Hepatocyte (in vitro differentiated cells): ENCODE measurements at regions not wholly inside any gene's neighbourhood (a gene's known extent, or its start where the extent isn't known, plus 50 kb on each side); places are given as distances from the start of the nearest gene placed in this dataset.

Experiments used
- DNase-seq: peaks from one replicate; pipeline ENCODE4 v3.0.0-alpha.2; 2016; ENCODE audit warnings: low spot score
- H2AFZ ChIP-seq: fragments of 200-600 bp; sonication (generic); 2 replicates; pipeline ENCODE4 v1.6.0; 2016; ENCODE audit warnings: antibody characterized with exemption, mild to moderate bottlenecking
- H3K27ac ChIP-seq: fragments of 200-600 bp; sonication (generic); 2 replicates; pipeline ENCODE4 v1.5.1; 2016; ENCODE audit warnings: mild to moderate bottlenecking
- H3K27me3 ChIP-seq: fragments of 200-600 bp; sonication (generic); 2 replicates; pipeline ENCODE4 v1.6.1; 2016
- H3K36me3 ChIP-seq: fragments of 200-600 bp; sonication (generic); replicated peaks from 2 replicates; pipeline ENCODE4 v1.5.1; 2016; ENCODE audit warnings: low read depth; ENCODE audit not compliant: insufficient read depth
- H3K4me1 ChIP-seq: fragments of 200-600 bp; sonication (generic); 2 replicates; pipeline ENCODE4 v1.5.1; 2016; ENCODE audit warnings: mild to moderate bottlenecking, moderate library complexity; ENCODE audit not compliant: insufficient read depth
- H3K4me2 ChIP-seq: fragments of 200-600 bp; sonication (generic); 2 replicates; pipeline ENCODE4 v1.6.0; 2016
- H3K4me3 ChIP-seq: fragments of 200-600 bp; sonication (generic); 2 replicates; pipeline ENCODE4 v1.5.1; 2016; ENCODE audit warnings: mild to moderate bottlenecking
- H3K79me2 ChIP-seq: fragments of 200-600 bp; sonication (generic); 2 replicates; pipeline ENCODE4 v1.6.0; 2017; ENCODE audit warnings: mild to moderate bottlenecking
- H3K9me2 ChIP-seq: fragments of 200-600 bp; sonication (generic); replicated peaks from 2 replicates; pipeline ENCODE4 v1.6.0; 2017; ENCODE audit warnings: mild to moderate bottlenecking; ENCODE audit not compliant: insufficient read depth
- H3K9me3 ChIP-seq: fragments of 200-600 bp; sonication (generic); 2 replicates; pipeline ENCODE4 v1.5.1; 2016; ENCODE audit warnings: low read depth, mild to moderate bottlenecking
- H4K20me1 ChIP-seq: fragments of 200-600 bp; sonication (generic); 2 replicates; pipeline ENCODE4 v1.6.0; 2016; ENCODE audit warnings: mild to moderate bottlenecking; ENCODE audit not compliant: insufficient read depth, poor library complexity, severe bottlenecking
- EZH2 ChIP-seq: fragments of 200-600 bp; sonication (generic); IDR thresholded peaks from 2 replicates; pipeline ENCODE4 v1.6.1; 2016; ENCODE audit warnings: antibody characterized with exemption, mild to moderate bottlenecking, borderline replicate concordance
- EZH2phosphoT487 ChIP-seq: fragments of 200-600 bp; sonication (generic); IDR thresholded peaks from one replicate; pipeline ENCODE4 v1.6.1; 2018; ENCODE audit warnings: antibody characterized with exemption, mild to moderate bottlenecking, low read depth, moderate library complexity; ENCODE audit not compliant: unreplicated experiment, severe bottlenecking
- WGBS: methylation state at CpG from one replicate; pipeline ENCODE4 v1.1.6; 2016; ENCODE audit warnings: low lambda C conversion rate; ENCODE audit errors: missing lambda C conversion rate; 5-methylcytosine and 5-hydroxymethylcytosine counted together
- TF ChIP-seq, protein P1 (sequence below): fragments of 200-600 bp; sonication (generic); IDR thresholded peaks from 2 replicates; pipeline ENCODE4 v1.5.1; 2016; ENCODE audit warnings: antibody characterized with exemption, mild to moderate bottlenecking; ENCODE audit not compliant: poor library complexity

DNA sequence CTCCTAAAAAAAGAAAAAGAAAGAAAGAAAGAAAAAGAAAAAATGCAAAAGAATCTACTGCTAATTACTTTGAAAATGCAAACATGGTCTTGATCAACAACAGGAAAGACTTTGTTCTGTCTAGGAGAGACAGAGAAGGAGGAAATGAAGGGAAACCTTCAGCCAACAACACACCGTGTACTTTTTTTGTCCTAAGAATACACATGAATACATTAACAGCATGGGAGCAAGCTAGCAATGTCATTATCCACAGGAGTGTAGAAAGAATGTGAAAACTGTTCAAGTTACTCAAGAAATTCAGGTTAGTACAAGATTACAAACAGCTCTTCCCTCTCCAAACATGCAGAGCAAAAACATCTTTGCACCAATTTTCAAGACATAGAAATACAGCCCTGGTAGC is 326.3 kb downstream of the UBE3D start:
- H3K27me3 ChIP-seq: no peaks in the 10 kb centered on the region
- H3K4me1 ChIP-seq: no peaks in the 10 kb centered on the region
- no peak overlapping the region for H3K4me2 ChIP-seq
- H3K9me3 ChIP-seq: no peaks in the 10 kb centered on the region
- no peaks in the 10 kb centered on the region for H3K9me2 ChIP-seq
- H3K36me3 ChIP-seq: no peaks in the 10 kb centered on the region
- DNase-seq: no peak
- 3% methylated on average over 1 of the region's 1 CpG for WGBS
- no peak overlapping the region for H3K4me3 ChIP-seq
- TF ChIP-seq, protein P1, sequence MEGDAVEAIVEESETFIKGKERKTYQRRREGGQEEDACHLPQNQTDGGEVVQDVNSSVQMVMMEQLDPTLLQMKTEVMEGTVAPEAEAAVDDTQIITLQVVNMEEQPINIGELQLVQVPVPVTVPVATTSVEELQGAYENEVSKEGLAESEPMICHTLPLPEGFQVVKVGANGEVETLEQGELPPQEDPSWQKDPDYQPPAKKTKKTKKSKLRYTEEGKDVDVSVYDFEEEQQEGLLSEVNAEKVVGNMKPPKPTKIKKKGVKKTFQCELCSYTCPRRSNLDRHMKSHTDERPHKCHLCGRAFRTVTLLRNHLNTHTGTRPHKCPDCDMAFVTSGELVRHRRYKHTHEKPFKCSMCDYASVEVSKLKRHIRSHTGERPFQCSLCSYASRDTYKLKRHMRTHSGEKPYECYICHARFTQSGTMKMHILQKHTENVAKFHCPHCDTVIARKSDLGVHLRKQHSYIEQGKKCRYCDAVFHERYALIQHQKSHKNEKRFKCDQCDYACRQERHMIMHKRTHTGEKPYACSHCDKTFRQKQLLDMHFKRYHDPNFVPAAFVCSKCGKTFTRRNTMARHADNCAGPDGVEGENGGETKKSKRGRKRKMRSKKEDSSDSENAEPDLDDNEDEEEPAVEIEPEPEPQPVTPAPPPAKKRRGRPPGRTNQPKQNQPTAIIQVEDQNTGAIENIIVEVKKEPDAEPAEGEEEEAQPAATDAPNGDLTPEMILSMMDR: no peak
- TF ChIP-seq EZH2phosphoT487 (no peak), EZH2 (no peak)
- no peaks in the 10 kb centered on the region for H3K79me2 ChIP-seq
- peak overlapping the region; percentile 14 for H2AFZ ChIP-seq
- no peak overlapping the region for H3K27ac ChIP-seq
- H4K20me1 ChIP-seq: no peaks in the 10 kb centered on the region

DNA sequence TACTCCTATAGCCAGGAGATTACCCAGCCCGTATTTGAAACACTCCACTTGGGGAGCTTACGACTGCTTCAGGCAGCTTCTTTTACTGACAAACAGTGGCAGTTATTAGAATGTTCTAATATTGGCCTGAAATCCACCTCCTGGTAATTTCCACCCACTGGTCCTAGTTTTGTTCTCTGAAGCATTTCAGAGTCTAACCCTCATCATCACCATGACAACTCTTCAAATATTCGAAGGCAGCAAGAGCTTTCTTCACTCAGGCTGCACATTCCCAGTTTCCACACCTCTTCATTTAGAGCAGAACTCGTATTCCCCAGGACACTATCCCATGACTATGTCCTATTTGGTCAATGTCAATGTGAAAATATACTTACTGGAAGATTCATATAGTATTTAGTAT is 325.6 kb downstream of the UBE3D start:
- Histone ChIP-seq H3K9me2 (no peaks in the 10 kb centered on the region), H3K79me2 (no peaks in the 10 kb centered on the region), H3K4me3 (no peak overlapping the region), H3K4me1 (no peaks in the 10 kb centered on the region), H2AFZ (no peak overlapping the region), H3K9me3 (no peaks in the 10 kb centered on the region), H3K27me3 (no peaks in the 10 kb centered on the region), H3K27ac (no peak overlapping the region), H3K36me3 (no peaks in the 10 kb centered on the region), H3K4me2 (no peak overlapping the region), H4K20me1 (no peaks in the 10 kb centered on the region)
- no peak for DNase-seq
- TF ChIP-seq, protein P1: no peak
- TF ChIP-seq EZH2phosphoT487 (no peak), EZH2 (no peak)
- 74% methylated on average over 4 of the region's 4 CpGs for WGBS

DNA sequence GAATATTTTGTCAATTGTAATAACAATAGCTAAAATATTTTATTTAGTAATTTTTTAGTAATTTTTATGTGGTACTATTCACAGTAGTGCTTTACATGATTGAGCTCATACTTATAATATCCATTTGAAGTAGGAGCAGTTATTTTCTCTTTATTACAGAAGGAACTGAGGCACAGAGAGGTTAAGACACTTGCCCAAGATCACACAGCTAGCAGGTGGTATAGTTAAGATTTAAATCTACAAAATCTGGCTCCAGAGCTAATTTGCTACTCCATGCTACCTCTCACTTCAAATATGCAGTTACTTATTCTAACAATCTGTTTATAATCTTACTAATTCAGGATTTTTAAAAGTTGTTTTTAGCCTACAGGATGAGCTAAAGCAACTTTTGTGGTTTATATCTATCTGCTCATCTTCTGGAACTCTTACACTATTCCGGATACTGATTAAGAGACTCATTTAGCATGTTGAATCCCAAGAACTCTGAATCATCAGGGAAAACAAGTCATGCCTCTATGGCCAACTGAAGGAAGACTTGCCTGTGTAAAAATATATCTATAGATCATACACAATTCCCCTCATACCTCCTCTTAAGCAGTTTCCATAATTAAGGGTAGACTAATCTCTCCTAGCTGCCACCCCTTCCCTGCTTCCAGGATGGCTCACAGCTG is 324.2 kb downstream of the UBE3D start:
- Histone ChIP-seq H3K4me3 (no peak overlapping the region), H3K79me2 (no peaks in the 10 kb centered on the region), H2AFZ (no peak overlapping the region), H4K20me1 (no peaks in the 10 kb centered on the region), H3K36me3 (no peaks in the 10 kb centered on the region), H3K9me3 (no peaks in the 10 kb centered on the region), H3K4me1 (no peaks in the 10 kb centered on the region), H3K27ac (no peak overlapping the region), H3K27me3 (no peaks in the 10 kb centered on the region), H3K4me2 (no peak overlapping the region), H3K9me2 (no peaks in the 10 kb centered on the region)
- TF ChIP-seq, protein P1: no peak
- TF ChIP-seq EZH2: no peak
- no peak for TF ChIP-seq EZH2phosphoT487
- no peak for DNase-seq
- WGBS: 90% methylated on average over 1 of the region's 1 CpG

DNA sequence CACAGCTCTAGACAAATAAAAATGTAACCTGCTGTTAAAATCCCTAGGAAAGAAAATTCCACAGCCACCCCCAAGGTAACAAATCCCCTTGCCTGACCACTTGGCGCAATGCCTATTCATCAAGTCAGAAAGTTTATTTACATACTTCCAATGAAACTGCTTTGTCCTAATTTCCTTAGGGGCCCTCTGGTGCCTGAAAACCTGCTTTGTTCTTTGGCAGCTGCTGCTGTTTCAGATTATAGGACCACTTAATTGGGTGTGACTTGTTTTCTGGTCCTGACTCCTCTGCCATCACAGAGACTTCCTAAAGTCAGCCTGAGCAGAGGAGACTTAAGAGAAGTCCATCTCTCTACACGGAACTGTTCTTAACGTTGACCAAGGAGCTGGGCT is 323.6 kb downstream of the UBE3D start:
- H3K9me2 ChIP-seq: no peaks in the 10 kb centered on the region
- no peaks in the 10 kb centered on the region for H3K9me3 ChIP-seq
- 67% methylated on average over 3 of the region's 3 CpGs for WGBS
- H3K27ac ChIP-seq: no peak overlapping the region
- no peak overlapping the region for H2AFZ ChIP-seq
- H3K79me2 ChIP-seq: no peaks in the 10 kb centered on the region
- no peak overlapping the region for H3K4me2 ChIP-seq
- no peaks in the 10 kb centered on the region for H3K36me3 ChIP-seq
- DNase-seq: no peak
- no peaks in the 10 kb centered on the region for H3K4me1 ChIP-seq
- no peaks in the 10 kb centered on the region for H4K20me1 ChIP-seq
- TF ChIP-seq EZH2 (no peak), EZH2phosphoT487 (no peak)
- TF ChIP-seq, protein P1: no peak
- no peak overlapping the region for H3K4me3 ChIP-seq
- no peaks in the 10 kb centered on the region for H3K27me3 ChIP-seq
